ENCODE measurements at regions not wholly inside any gene's neighbourhood (a gene's known extent, or its start where the extent isn't known, plus 50 kb on each side); places are given as distances from the start of the nearest gene placed in this dataset.

- no peak for TF ChIP-seq CTCF (IDR thresholded peaks at IDR 0.05)
- DNase-seq (ENCODE audit: low spot score) (no peak), ATAC-seq (ENCODE audit: low FRiP score) (no peak)
Observed at GRCh38 chr12:115716551-115716950, 560.9 kb downstream of the MED13L start.

- no peak for ATAC-seq (ENCODE audit: low FRiP score)
Observed at GRCh38 chr12:115712676-115713075, 564.8 kb downstream of the MED13L start.

GRCh38 chr12:115710104-115710564 lies 567.4 kb downstream of the MED13L start:
- TF ChIP-seq CTCF (IDR thresholded peaks at IDR 0.05), result no peak
- DNase-seq (ENCODE audit: low spot score), result peak; percentile 24
- peak; percentile 81 for ATAC-seq (ENCODE audit: low FRiP score)

More at GRCh38 chr12:115712676-115713075, 564.8 kb downstream of the MED13L start:
- TF ChIP-seq CTCF (IDR thresholded peaks at IDR 0.05), result no peak
- DNase-seq (ENCODE audit: low spot score), result no peak

GRCh38 chr12:115709540-115710011 lies 567.9 kb downstream of the MED13L start:
- peak; percentile 21 for ATAC-seq (ENCODE audit: low FRiP score)

GRCh38 chr12:115708801-115709200 lies 568.7 kb downstream of the MED13L start:
- ATAC-seq (ENCODE audit: low FRiP score) (no peak), DNase-seq (ENCODE audit: low spot score) (no peak)
- TF ChIP-seq CTCF (IDR thresholded peaks at IDR 0.05), result no peak

More at GRCh38 chr12:115709540-115710011, 567.9 kb downstream of the MED13L start:
- DNase-seq (ENCODE audit: low spot score), result peak; percentile 27
- TF ChIP-seq CTCF (IDR thresholded peaks at IDR 0.05), result no peak

GRCh38 chr12:115700896-115701465 lies 576.5 kb downstream of the MED13L start:
- no peak for ATAC-seq (ENCODE audit: low FRiP score)
- DNase-seq (ENCODE audit: low spot score), result no peak
- no peak for TF ChIP-seq CTCF (IDR thresholded peaks at IDR 0.05)

GRCh38 chr12:115700081-115700480 lies 577.4 kb downstream of the MED13L start:
- ATAC-seq (ENCODE audit: low FRiP score) (no peak), DNase-seq (ENCODE audit: low spot score) (no peak)
- TF ChIP-seq CTCF (IDR thresholded peaks at IDR 0.05), result no peak

Measured in omental fat pad (tissue), 3 donors.